GM18520 (cell line): ENCODE measurements at regions not wholly inside any gene's neighbourhood (a gene's known extent, or its start where the extent isn't known, plus 50 kb on each side); places are given as distances from the start of the nearest gene placed in this dataset.

Source experiments
- ATAC-seq: cut with Tn5 transposase; IDR thresholded peaks from one replicate; pipeline ENCODE4 v1.9.1; 2021; ENCODE audit not compliant: unreplicated experiment

GRCh38 chr5:30620481-30621085, 572.9 kb upstream of the CDH6 start:
- no peak for ATAC-seq

DNA sequence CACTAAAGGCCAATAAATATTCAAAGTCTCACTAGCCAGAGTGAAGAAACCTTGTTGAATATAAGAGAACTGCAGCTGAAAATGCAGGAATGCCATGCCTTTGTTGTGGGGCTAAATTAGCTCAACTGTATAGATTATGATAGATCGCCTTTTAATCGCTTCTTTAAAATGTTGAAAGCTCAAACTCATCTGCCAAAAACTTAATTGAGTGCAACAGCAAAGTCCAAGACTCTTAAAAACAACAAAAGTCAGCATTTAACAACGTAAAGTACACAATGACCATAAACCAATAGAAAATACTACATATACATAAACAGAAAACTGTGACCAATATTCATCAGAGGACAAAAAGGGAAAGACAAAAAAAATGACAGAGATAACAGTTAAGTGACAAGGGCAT, 585.0 kb upstream of the CDH6 start:
- no peak for ATAC-seq

DNA sequence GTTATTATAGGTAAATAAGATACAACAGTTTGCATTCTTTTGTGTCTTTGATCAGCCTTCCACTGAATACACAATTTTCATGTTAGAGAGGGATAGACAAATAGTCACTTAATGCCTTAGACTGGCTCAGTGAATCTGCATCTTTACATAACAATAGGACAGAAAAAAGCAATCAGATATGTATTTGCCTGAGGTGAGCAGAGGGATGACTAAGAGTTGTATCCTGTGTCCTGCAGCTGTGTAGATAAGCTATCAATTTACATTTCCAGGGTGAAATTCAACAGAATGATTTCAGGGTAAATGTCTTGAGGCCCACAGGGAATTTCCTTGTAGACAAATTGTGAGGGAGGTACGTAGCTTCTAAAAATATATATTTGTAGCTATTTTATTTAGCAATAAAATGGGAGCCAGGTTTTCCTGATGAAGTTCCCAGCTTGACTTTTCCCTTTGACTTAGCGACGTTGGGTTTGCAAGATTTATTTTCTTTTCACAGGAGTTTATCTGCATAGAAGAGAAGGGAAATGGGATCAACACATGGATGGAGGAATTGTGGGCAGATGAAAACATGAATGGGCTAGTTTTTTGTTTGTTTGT, 586.1 kb upstream of the CDH6 start:
- ATAC-seq = no peak

DNA sequence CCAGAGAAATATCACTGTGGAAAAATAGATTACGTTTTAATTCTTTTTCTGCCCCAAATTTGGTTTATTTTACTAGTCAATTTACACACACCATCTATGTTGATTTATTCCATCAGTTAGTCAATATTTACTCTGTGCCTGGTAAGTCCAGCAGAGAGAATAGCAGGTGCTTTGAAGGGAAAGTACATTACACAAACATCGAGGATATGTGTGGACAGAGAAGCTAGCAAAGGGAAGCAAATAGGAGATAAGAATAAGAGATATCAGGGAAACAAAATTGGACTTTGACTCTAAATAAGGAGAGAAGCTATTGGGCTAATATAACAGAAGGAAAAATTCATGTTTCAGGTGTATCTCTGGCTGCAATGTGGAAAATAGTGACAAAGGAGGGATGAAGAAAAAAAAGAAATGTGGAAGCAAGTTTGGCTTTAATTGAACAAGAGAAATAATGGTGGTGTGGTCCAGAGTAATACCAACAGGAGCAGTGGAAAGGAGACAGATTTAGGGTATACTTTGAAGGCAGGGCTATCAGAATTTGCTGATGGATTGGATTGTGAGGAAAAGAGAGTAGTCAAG, 587.7 kb upstream of the CDH6 start:
- ATAC-seq = no peak

DNA sequence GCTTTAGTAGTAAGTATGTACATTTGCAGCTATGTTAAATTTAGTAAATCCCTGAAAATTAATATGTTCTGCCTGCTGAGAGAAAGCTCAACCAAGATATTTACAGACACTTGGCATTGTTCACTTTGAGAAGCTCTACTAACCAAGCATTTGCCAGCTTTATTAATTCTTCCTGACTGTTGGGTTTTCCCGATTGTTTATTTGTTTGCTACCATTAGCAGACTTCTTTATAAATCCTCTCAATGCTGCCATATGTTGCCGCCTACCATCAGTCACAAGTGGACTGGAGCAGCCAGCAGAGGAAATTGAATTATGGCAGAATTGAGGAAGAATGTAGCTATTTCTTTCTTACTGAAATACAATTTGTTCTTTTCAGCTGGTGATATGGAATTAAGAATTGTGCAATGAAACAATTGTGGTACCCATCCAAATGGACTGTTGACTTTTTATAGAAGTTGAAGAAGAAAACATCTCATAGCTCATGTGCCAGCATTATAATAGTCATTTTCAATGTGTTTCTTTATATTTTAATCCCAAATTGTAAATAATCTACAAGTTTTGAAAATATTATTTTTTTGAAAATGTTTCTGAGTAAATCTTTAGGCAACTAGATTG, 588.7 kb upstream of the CDH6 start:
- ATAC-seq = no peak

DNA sequence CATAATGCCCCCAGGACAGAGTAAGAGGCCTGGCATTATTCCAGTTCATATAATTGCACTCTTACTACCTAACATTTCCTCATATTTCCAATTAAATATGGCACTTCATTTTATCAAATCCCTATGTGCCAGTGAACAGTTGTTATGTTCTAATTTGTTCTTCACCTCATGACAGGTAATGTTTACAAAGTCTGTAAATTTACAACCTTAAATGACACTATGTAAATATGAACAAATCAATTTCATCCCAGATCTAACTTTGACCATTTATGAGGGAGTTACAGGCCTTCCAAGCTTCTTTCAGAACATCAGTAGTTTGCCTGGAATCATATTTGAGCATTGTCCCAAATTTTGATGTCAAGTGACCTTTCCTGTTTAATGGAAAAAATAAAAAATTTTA, 592.6 kb upstream of the CDH6 start:
- no peak for ATAC-seq

- ATAC-seq = no peak
Measured at GRCh38 chr5:30596495-30597064, 596.9 kb upstream of the CDH6 start.

- no peak for ATAC-seq
Measured at GRCh38 chr5:30594331-30594730, 599.2 kb upstream of the CDH6 start.

GRCh38 chr5:30592833-30593232, 600.7 kb upstream of the CDH6 start:
- ATAC-seq = no peak

- ATAC-seq = no peak
Measured at GRCh38 chr5:30581198-30581935, 612.1 kb upstream of the CDH6 start.

DNA sequence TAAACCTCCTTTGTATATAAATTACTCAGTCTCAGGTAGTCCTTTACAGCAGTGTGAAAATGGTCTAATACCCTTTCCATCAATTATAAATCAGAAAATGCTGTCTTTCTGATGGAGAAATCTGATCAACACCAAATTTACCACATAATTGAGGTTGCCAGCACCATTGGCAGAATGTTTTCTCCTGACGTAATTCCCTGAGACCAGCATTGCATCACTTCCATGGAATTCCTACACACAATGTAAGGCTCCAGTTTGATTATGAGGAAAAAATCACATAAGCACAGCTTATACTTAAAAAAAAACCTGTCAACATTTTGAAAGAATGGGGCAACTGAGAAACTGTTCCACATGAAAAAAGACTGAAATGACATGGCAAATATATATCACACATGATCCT, 618.7 kb upstream of the CDH6 start:
- no peak for ATAC-seq

DNA sequence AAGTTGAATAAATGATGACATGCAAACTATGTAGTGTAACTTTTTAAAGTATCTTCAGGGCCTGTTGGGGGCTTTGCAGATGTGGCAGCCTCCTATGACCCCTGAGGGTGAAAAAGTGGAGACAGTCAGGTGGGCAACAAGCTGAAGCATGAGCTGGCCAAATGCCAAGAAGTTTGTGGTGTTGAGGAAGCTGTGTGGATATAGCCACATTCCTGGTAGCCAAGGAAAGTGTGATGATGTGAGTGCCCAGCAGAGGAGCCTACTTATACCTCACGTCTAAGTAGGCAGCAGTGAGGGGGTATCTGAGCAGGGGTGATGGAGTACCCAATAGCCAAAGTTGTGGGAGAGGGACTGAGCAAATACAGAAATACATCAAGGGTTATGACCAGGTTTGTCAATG, 621.2 kb upstream of the CDH6 start:
- ATAC-seq = no peak

DNA sequence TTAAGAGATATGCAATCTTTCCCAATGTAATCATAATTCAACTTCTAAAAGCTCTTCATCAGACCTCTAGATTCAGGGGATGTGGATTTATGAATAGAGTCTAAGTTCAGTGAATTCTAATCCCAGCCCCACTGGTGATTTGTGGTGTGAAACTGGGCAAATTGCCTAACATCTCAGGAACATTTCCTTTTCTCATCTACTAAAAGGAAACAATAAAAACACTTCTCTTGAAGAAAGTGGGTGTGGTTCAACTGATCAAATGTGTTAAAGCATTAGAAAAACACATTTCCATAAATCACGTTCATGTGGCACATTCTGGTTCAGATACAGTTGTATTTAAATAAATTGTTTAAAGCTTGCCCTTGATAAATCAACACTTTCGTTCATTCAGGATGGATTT, 631.7 kb upstream of the CDH6 start:
- no peak for ATAC-seq

DNA sequence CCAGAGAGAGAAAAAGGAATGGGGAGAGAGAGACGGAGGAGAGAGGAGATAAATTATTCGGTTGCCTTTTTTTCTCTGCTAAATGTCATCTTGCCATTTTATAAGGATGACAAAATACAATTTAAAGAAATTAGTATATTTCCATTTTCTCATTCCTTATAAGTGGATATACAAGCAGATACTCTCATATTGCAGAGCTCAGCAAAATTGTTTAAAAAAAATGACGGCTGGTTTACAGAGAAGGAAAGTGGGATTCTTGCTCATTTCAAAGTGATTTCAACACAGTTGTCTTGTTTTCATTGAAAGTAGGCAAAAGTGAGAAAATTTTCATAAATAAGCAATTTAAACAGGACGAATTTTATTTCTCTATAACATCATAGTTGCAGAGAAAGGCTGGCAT, 641.9 kb upstream of the CDH6 start:
- no peak for ATAC-seq

GRCh38 chr5:30548580-30549305, 644.7 kb upstream of the CDH6 start:
- ATAC-seq = no peak

DNA sequence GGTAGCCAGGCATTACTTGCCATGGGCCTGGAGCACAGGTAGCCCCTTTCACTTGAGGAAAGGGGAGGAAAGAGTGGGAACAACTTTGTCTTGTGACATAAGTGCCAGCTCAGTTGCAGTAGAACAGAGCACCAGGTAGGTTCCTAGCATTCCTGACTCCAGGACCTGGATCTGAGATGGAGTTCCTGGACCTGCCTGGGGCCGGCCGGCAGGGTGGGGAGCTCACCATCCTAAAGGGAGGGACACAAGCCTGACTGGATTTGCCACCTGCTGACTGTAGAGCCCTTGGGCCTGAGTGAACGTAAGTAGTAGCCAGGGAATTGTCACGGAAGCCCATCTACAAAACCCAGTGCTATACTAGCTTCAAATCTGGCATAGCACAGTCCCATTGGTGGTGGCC, 653.3 kb upstream of the CDH6 start:
- no peak for ATAC-seq

DNA sequence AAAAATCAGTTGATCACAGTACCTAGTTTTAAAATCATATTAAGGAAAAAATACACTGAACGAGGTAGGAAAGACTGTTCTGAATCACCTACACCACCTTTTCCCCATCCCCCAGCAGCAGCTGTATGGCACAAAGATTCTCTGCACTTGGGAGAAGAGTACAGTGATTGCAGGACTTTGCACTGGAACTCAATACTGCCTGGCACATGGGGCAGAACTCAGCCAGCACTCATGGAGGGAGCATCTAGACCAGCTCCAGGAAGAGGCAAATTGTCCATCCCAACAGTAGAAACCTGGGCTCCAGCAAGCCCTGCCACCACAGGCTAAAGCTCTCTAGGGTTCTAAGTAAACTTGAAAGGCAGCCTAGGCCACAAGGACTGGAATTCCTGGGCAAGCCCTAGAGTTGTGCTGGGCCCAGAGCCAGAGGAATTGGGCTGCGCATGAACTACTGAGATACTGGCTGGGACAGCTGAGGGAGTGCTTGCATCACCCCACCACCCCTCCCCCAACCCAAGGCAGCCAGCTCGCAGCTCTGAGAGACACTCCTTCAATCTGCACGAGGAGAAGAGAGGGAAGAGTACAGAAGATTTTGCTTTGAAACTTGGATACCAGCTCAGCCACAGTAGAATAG, 654.4 kb upstream of the CDH6 start:
- no peak for ATAC-seq

GRCh38 chr5:30525353-30525752, 668.1 kb upstream of the CDH6 start:
- ATAC-seq = no peak

- ATAC-seq = no peak
Measured at GRCh38 chr5:30524428-30524827, 669.1 kb upstream of the CDH6 start.

DNA sequence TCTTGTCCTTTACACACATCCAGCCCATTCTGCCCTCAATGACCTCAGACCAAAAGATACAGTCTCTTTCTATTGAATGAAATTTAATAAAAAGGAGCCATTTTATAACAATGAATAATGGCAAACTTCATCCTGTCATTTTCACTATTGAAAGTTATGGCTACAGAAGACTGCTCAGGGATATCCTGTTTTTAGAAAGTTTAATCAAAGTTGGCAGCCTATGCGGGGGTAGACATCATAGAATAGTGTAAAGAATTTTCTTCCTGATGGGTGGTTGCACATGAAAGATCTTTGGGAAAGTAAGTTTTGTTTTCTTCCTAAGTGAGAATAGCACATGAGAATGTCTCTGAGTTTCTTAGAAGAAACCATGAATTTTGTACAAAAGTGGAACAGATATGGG, 670.4 kb upstream of the CDH6 start:
- no peak for ATAC-seq
